Neural progenitor cell (in vitro differentiated cells): ENCODE measurements at regions not wholly inside any gene's neighbourhood (a gene's known extent, or its start where the extent isn't known, plus 50 kb on each side); places are given as distances from the start of the nearest gene placed in this dataset.

Source experiments
- DNase-seq: peaks from one replicate; pipeline ENCODE4 v3.0.0-alpha.2; 2016; ENCODE audit warnings: low spot score
- H2AFZ ChIP-seq: fragments of 200-600 bp; sonication (generic); replicated peaks from 2 replicates; pipeline ENCODE4 v1.6.1; 2016; ENCODE audit warnings: antibody characterized with exemption
- H3F3A ChIP-seq: fragments of 200-600 bp; sonication (generic); 2 replicates; pipeline ENCODE4 v1.6.1; 2016; ENCODE audit warnings: antibody characterized with exemption, low read depth
- H3K27ac ChIP-seq: fragments of 200-600 bp; sonication (generic); 2 replicates; pipeline ENCODE4 v1.5.1; 2016; ENCODE audit warnings: mild to moderate bottlenecking
- H3K27me3 ChIP-seq: fragments of 200-600 bp; sonication (generic); 2 replicates; pipeline ENCODE4 v1.6.1; 2016; ENCODE audit warnings: mild to moderate bottlenecking, moderate library complexity
- H3K36me3 ChIP-seq: fragments of 200-600 bp; sonication (generic); 2 replicates; pipeline ENCODE4 v1.5.1; 2016
- H3K4me1 ChIP-seq: fragments of 200-600 bp; sonication (generic); 2 replicates; pipeline ENCODE4 v1.6.1; 2016; ENCODE audit warnings: mixed run types
- H3K4me2 ChIP-seq: fragments of 200-600 bp; sonication (generic); 2 replicates; pipeline ENCODE4 v1.6.1; 2016
- H3K4me3 ChIP-seq: fragments of 200-600 bp; sonication (generic); 2 replicates; pipeline ENCODE4 v1.5.1; 2016
- H3K79me2 ChIP-seq: fragments of 200-600 bp; sonication (generic); 2 replicates; pipeline ENCODE4 v1.6.1; 2016; ENCODE audit warnings: low read depth
- H3K9ac ChIP-seq: fragments of 200-600 bp; sonication (generic); 2 replicates; pipeline ENCODE4 v1.6.1; 2016
- H3K9me3 ChIP-seq: fragments of 200-600 bp; sonication (generic); 2 replicates; pipeline ENCODE4 v1.5.1; 2016; ENCODE audit warnings: low read depth
- H4K20me1 ChIP-seq: fragments of 200-600 bp; sonication (generic); 2 replicates; pipeline ENCODE4 v1.6.1; 2016; ENCODE audit warnings: low read depth
- H3K27ac Mint-ChIP-seq: 3 replicates; pipeline ENCODE4 v1.8.0; 2021; ENCODE audit warnings: mixed read lengths
- H3K27me3 Mint-ChIP-seq: 2 replicates; pipeline ENCODE4 v1.8.0; 2022; ENCODE audit warnings: low read depth, mild to moderate bottlenecking, inconsistent platforms, moderate library complexity, mixed read lengths; ENCODE audit not compliant: insufficient read depth
- H3K36me3 Mint-ChIP-seq: 3 replicates; pipeline ENCODE4 v1.8.0; 2021; ENCODE audit warnings: mixed read lengths
- H3K4me1 Mint-ChIP-seq: 3 replicates; pipeline ENCODE4 v1.8.0; 2021; ENCODE audit warnings: mixed read lengths
- H3K4me3 Mint-ChIP-seq: 3 replicates; pipeline ENCODE4 v1.8.0; 2021; ENCODE audit warnings: mild to moderate bottlenecking, moderate library complexity, mixed read lengths
- H3K9me3 Mint-ChIP-seq: 3 replicates; pipeline ENCODE4 v1.8.0; 2020; ENCODE audit warnings: mixed read lengths
- EZH2 ChIP-seq: fragments of 200-600 bp; sonication (generic); IDR thresholded peaks from 2 replicates; pipeline ENCODE4 v1.6.1; 2017; ENCODE audit warnings: antibody characterized with exemption, mild to moderate bottlenecking, moderate library complexity
- EZH2phosphoT487 ChIP-seq: fragments of 200-600 bp; sonication (generic); IDR thresholded peaks from 2 replicates; pipeline ENCODE4 v1.6.1; 2017; ENCODE audit warnings: antibody characterized with exemption
- TF ChIP-seq, protein P1 (sequence below): fragments of 200-600 bp; sonication (generic); IDR thresholded peaks from 2 replicates; pipeline ENCODE4 v1.5.1; 2017; ENCODE audit warnings: antibody characterized with exemption, mild to moderate bottlenecking

DNA sequence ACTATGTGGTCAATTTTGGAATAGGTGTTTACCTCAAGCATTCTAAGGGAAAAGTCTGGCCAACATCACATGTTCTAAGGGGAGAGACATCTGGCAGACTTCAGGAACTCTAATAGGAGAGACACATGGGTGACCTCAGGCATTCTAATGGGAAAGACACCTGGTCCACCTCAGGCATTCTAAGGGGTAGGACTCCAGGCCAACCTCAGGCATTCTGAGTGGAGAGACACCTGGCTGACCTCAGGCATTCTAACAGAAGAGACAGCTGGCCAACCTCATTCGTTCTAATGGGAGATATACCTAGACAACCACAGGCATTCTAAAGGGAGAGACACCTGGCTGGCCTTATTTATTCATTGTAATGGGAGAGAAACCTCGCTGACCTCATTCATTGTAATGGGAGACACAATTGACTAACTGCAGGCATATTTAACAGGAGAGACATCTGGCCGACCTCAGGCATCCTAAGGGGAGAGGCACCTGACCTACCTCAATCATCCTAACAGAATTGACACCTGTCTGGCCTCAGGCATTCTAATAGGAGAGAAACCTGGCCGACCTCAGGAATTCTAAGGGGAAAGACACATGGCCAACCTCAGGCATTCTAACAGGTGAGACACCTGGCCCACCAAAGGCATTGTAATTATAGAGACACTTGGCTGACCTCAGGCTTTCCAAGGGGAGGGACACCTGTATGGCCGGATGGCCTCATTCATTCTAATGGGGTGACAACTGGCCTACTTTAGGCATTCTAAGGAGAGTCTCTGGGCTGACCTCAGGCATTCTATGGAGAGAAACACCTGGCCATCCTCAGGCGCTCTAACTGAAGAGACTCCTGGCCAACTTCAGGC is 1346.8 kb downstream of the UQCRFS1 start:
- Histone ChIP-seq H3K9me3 (peaks cover 12% of the 10 kb centered on the region), H3K9ac (no peak overlapping the region), H3K27ac (no peak overlapping the region), H3F3A (no peaks in the 10 kb centered on the region), H3K4me3 (no peak overlapping the region), H3K79me2 (no peaks in the 10 kb centered on the region), H3K4me1 (no peaks in the 10 kb centered on the region), H2AFZ (no peak overlapping the region), H3K4me2 (no peak overlapping the region), H3K27me3 (no peaks in the 10 kb centered on the region), H4K20me1 (no peaks in the 10 kb centered on the region), H3K36me3 (no peaks in the 10 kb centered on the region)
- TF ChIP-seq, protein P1, sequence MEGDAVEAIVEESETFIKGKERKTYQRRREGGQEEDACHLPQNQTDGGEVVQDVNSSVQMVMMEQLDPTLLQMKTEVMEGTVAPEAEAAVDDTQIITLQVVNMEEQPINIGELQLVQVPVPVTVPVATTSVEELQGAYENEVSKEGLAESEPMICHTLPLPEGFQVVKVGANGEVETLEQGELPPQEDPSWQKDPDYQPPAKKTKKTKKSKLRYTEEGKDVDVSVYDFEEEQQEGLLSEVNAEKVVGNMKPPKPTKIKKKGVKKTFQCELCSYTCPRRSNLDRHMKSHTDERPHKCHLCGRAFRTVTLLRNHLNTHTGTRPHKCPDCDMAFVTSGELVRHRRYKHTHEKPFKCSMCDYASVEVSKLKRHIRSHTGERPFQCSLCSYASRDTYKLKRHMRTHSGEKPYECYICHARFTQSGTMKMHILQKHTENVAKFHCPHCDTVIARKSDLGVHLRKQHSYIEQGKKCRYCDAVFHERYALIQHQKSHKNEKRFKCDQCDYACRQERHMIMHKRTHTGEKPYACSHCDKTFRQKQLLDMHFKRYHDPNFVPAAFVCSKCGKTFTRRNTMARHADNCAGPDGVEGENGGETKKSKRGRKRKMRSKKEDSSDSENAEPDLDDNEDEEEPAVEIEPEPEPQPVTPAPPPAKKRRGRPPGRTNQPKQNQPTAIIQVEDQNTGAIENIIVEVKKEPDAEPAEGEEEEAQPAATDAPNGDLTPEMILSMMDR: no peak
- TF ChIP-seq EZH2 (no peak), EZH2phosphoT487 (no peak)
- Mint-ChIP-seq H3K36me3 (no peaks in the 10 kb centered on the region), H3K27me3 (peaks cover 5% of the 10 kb centered on the region), H3K9me3 (peaks cover 27% of the 10 kb centered on the region), H3K4me1 (no peaks in the 10 kb centered on the region), H3K4me3 (no peak overlapping the region), H3K27ac (no peak overlapping the region)
- DNase-seq: no peak

DNA sequence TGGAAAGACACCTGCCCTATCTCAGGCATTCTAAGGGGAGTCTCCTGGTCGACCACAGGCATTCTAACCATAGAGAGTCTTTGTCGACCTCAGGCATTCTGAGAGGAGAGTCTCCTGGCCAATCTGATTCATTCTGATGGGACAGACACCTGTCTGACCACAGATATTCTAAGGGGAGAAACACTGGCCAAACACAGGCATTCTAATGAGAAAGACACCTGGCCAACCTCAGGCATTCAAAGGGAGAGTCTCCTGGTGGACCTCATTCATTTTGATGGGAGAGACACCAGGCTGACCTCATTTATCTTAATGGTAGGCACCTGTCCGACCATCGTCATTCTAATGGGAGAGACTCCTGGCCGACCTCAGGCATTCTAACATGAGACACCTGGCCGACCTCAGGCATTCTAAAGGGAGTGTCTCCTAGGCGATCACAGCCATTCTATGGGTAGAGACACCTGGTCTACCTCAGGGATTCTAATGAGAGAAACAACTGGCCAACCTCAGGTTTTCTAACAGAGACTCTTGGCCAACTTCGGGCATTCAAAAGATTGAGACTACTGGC is 1351.5 kb downstream of the UQCRFS1 start:
- Mint-ChIP-seq H3K9me3 (peaks cover 56% of the 10 kb centered on the region), H3K4me3 (no peak overlapping the region), H3K4me1 (no peaks in the 10 kb centered on the region), H3K36me3 (no peaks in the 10 kb centered on the region), H3K27ac (no peak overlapping the region), H3K27me3 (peaks cover 15% of the 10 kb centered on the region)
- no peaks in the 10 kb centered on the region for H3K36me3 ChIP-seq
- no peak overlapping the region for H2AFZ ChIP-seq
- H4K20me1 ChIP-seq: no peaks in the 10 kb centered on the region
- H3F3A ChIP-seq: no peaks in the 10 kb centered on the region
- TF ChIP-seq EZH2: no peak
- TF ChIP-seq EZH2phosphoT487: no peak
- TF ChIP-seq, protein P1: no peak
- no peak overlapping the region for H3K27ac ChIP-seq
- H3K79me2 ChIP-seq: no peaks in the 10 kb centered on the region
- no peak overlapping the region for H3K9ac ChIP-seq
- no peaks in the 10 kb centered on the region for H3K4me1 ChIP-seq
- no peak overlapping the region for H3K4me2 ChIP-seq
- H3K9me3 ChIP-seq: peaks cover 12% of the 10 kb centered on the region
- no peak for DNase-seq
- H3K27me3 ChIP-seq: no peaks in the 10 kb centered on the region
- no peak overlapping the region for H3K4me3 ChIP-seq

DNA sequence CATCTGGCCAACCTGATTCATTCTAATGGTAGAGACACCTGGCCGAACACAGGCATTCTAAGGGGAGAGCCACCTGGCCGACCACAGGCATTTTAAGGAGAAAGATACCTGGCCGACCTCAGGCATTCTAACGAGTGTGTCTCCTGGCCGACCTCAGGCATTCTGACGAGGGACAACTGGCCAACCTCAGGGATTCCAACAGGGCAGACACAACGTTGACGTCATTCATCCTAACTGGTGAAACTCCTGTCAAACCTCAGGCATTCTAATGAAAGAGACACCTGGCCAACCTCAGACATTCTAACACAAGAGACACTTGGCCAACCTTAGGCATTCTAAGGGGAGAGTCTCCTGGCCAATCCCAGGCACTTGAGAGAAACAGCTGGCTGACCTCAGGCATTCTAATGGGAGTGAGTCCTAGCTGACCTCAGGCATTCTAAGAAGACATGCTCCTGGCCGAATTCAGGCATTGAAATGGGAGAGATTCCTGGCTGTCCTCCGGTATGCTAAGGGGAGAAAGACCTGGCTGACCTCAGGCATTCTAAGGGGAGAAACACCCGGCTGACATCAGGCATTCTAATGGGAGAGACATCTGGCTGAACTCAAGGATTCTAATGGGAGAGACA is 1352.5 kb downstream of the UQCRFS1 start:
- Mint-ChIP-seq H3K36me3 (no peaks in the 10 kb centered on the region), H3K9me3 (peaks cover 48% of the 10 kb centered on the region), H3K4me1 (no peaks in the 10 kb centered on the region), H3K4me3 (no peak overlapping the region), H3K27ac (no peak overlapping the region), H3K27me3 (peaks cover 10% of the 10 kb centered on the region)
- no peak overlapping the region for H3K9ac ChIP-seq
- H3K4me2 ChIP-seq: no peak overlapping the region
- H3K4me1 ChIP-seq: no peaks in the 10 kb centered on the region
- H3K4me3 ChIP-seq: no peak overlapping the region
- no peaks in the 10 kb centered on the region for H3F3A ChIP-seq
- TF ChIP-seq, protein P1: no peak
- TF ChIP-seq EZH2 (no peak), EZH2phosphoT487 (no peak)
- H4K20me1 ChIP-seq: no peaks in the 10 kb centered on the region
- H3K36me3 ChIP-seq: no peaks in the 10 kb centered on the region
- peaks cover 12% of the 10 kb centered on the region for H3K9me3 ChIP-seq
- H3K79me2 ChIP-seq: no peaks in the 10 kb centered on the region
- no peak overlapping the region for H3K27ac ChIP-seq
- DNase-seq: no peak
- no peaks in the 10 kb centered on the region for H3K27me3 ChIP-seq
- no peak overlapping the region for H2AFZ ChIP-seq
